Epidermal melanocyte (primary cell): ENCODE measurements at regions not wholly inside any gene's neighbourhood (a gene's known extent, or its start where the extent isn't known, plus 50 kb on each side); places are given as distances from the start of the nearest gene placed in this dataset.
"Not testable (repeated sequence)": the region's sequence is repeated elsewhere in the genome, so short reads cannot be mapped to it uniquely, and the experiment has no call there.

Experiments
- DNase-seq: peaks from one replicate; pipeline ENCODE4 v3.0.0; 2011; ENCODE audit warnings: low spot score; ENCODE audit not compliant: insufficient read length

GRCh38 chr21:15932726-15933125, 202.9 kb downstream of the USP25 start:
- no peak for DNase-seq

- DNase-seq: no peak
These were observed 205.7 kb downstream of the USP25 start for GRCh38 chr21:15935530-15935929.

- DNase-seq: no peak
These were observed 213.4 kb downstream of the USP25 start for GRCh38 chr21:15943009-15943666.

DNA sequence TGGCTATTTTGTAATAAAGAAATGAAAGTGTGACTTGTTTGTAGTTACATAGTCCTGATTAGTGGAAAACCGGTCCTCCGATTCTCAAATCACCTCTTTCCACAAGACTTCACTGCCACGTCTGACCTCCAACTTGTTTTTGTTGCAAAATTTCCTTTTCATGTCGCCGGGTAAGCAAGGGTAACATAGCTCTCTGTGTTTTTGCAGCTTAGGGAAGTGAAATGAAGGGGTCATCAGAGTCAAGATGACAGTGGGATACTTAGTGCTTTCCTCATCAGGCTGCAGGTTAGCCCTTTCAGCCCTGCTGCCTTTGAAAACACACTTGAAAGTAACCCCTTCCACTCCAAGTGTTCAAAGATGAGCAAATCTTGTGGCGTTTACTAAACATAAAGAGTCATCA, 217.9 kb downstream of the USP25 start:
- no peak for DNase-seq

GRCh38 chr21:15953551-15954116, 223.9 kb downstream of the USP25 start:
- DNase-seq: no peak

DNA sequence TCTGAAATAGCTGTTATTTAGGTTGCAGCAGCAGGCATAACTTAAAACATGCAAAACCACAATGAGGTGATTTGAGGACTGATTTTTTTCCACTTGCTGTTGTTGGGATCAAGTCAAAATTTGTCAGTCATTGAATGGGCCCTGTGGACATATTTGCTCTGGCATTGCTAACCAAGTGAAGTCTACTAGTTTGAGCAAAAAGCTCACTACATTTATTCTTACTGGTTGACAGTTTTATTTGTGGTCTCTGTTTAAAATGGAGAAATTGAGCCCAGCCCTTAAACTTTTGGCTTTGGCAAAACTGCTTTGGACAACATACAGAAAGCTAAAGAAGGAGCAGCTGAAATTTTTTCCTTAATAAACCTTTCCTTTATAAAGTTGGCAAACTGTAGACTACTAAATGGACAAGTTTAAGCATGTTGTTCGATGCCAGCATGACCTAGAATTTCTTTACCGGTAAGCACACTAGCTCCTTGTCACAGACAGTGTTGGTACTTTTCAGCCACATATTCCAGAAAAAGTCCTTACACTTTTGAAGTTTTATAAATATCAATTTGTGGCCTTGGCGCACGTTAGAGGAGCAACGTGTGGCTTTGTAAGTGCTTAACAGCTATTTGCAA, 234.6 kb downstream of the USP25 start:
- DNase-seq: no peak

DNA sequence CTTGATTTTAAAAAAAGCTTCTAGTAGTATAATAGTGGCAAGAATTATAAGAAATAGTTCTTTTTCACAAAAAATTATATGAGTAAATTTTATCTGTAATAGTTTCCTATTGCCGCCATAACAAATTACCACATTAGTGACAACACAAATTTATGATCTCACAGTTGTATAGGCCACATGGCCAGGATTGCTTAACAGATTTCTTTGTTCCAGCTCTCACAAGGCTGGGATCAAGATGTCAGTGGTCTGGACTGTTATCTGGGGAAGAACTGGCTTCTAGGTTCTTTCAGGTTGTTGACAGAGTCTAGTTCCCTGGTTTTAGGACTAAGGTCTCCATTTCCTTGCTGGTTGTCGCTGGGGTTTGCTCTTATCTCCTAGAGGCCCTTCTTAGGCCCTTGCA, 236.4 kb downstream of the USP25 start:
- DNase-seq: no peak

DNA sequence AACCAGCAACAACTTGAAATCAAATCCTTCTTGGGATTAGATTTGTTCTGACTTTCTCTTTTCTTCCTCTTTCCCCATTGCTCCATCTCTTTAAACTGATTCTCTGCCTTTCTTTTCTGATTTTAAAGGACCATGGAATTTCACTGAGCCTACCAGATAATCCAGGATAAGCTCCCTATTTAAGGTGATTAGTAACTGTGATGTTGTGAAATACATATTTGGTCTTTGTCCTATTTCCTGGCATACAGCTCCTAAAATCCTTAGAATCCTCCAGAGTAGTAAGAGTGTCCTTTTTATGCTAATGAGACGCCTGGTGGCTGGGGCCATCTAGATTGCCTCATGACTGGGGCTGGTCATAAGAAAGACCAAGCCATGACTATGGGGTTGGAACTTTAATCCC, 236.9 kb downstream of the USP25 start:
- DNase-seq: no peak

DNA sequence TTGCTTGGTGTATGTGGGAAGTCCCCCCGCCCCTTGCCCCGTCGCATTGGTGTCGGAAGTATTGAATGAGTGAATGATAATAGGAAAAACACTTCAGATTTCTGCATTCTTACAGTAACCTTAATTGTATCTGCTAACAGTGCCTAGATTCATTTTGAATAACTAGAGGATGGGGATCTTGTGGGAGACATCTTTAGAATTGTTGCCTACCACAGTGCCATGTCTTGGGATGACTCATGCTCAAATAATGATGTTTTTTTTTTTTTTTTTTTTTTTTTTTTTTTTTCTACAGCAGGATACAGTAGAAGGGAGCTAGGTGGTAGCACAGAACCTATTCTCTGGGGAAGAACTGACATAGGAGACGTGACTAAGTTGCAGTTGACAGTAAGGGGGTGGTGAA, 237.9 kb downstream of the USP25 start:
- DNase-seq: no peak

GRCh38 chr21:15968776-15969310, 239.1 kb downstream of the USP25 start:
- no peak for DNase-seq

GRCh38 chr21:15976807-15977206, 247.0 kb downstream of the USP25 start:
- no peak for DNase-seq

- DNase-seq: no peak
These were observed 248.5 kb downstream of the USP25 start for GRCh38 chr21:15978215-15978738.

DNA sequence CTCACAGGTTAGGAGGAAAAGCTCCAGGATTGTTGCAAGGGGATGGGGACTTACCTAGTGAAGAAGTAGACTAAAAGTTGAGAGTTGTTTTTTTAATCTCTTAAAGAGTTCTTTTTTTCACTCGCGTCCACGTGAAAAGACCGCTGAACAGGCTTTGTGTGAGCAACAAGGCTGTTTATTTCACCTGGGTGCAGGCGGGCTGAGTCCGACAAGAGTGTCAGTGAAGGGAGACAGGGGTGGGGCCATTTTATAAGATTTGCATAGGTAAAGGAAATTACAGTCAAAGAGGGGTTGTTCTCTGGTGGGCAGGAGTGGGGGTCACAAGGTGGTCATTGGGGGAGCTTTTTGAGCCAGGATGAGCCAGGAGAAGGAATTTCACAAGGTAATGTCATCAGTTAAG, 249.7 kb downstream of the USP25 start:
- DNase-seq: not testable (repeated sequence)

GRCh38 chr21:15986277-15986676, 256.5 kb downstream of the USP25 start:
- DNase-seq: no peak

GRCh38 chr21:15992171-15992570, 262.4 kb downstream of the USP25 start:
- no peak for DNase-seq

- DNase-seq: no peak
These were observed 264.2 kb downstream of the USP25 start for GRCh38 chr21:15993951-15994350.

- DNase-seq: no peak
These were observed 270.0 kb downstream of the USP25 start for GRCh38 chr21:15999741-16000140.

GRCh38 chr21:16002874-16003466, 273.2 kb downstream of the USP25 start:
- no peak for DNase-seq

DNA sequence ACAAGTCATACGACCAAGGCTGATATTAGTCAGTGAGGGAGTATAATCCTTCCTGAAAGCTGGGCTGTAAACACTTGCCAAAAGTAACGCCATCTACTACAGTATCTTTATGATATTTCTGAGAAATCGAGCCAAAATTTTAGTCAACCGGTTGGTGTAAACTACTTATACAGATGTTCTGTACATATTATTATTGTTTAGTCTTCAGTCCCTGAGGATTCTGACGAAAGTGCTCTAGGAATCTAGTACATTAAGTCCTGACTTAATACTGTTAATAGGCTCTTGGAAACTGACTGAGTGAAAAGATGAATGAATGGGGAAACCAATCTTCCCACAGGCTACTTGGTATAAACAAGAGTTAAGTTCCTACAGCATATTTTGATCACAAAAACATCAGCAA, 274.3 kb downstream of the USP25 start:
- no peak for DNase-seq

DNA sequence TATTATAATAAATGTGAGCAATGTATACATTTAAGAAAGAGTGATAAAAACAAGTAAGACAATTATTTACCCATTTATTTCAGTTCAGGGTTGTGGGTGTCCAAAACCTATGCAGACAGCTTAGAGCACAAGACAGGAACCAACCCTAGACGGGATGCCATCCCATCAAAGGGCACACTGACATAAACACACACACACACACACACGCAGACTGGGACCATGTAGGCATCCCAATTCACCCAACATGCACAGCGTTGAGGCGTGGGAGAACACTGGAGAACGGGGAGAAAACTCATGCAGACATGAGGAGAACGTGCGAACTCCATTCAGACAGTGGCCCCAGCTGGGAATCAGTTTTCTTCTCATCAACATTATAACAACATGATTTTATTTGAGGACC, 274.7 kb downstream of the USP25 start:
- DNase-seq: no peak

GRCh38 chr21:16005996-16006395, 276.2 kb downstream of the USP25 start:
- DNase-seq: no peak

- DNase-seq: no peak
These were observed 278.2 kb downstream of the USP25 start for GRCh38 chr21:16007943-16008342.
